ENCODE measurements at regions not wholly inside any gene's neighbourhood (a gene's known extent, or its start where the extent isn't known, plus 50 kb on each side); places are given as distances from the start of the nearest gene placed in this dataset.

GRCh38 chr13:26999499-26999898 lies 172.1 kb downstream of the USP12 start:
- H3K4me3 ChIP-seq (ENCODE audit: low read length in 2 of 2) = no peak overlapping the region
- H2AFZ ChIP-seq (ENCODE audit: low read length) = no peak overlapping the region
- H2BK120ac ChIP-seq (ENCODE audit: low read depth, low read length) = no peak overlapping the region
- no peak overlapping the region for H4K91ac ChIP-seq (ENCODE audit: low read depth, low read length, poor library complexity)
- H2BK15ac ChIP-seq (ENCODE audit: low read length) = no peak overlapping the region
- no peaks in the 10 kb centered on the region for H3K9me3 ChIP-seq (replicated peaks in 1 of 2; ENCODE audit: control insufficient read depth in 2 of 2, insufficient read depth in 1 of 2, low read depth in 1 of 2, low read length in 2 of 2)
- H3K36me3 ChIP-seq (replicated peaks in 1 of 2; ENCODE audit: control insufficient read depth in 2 of 2, insufficient read depth in 2 of 2, low read length in 2 of 2) = no peaks in the 10 kb centered on the region
- DNase-seq (ENCODE audit: low spot score) = no peak
- H3K27ac ChIP-seq (replicated peaks; ENCODE audit: low read length) = no peak overlapping the region
- H3K4ac ChIP-seq (ENCODE audit: low read length) = no peak overlapping the region
- WGBS, 2 donors (ENCODE audit: extremely low coverage in 2 of 2, insufficient read length in 2 of 2, insufficient replicate concordance in 1 of 2) = no CpG with 5 or more reads among the region's 7 CpGs
- H4K8ac ChIP-seq (ENCODE audit: low read depth, low read length) = no peak overlapping the region
- no peak overlapping the region for H2BK12ac ChIP-seq (ENCODE audit: low read length)
- H2BK5ac ChIP-seq (ENCODE audit: low read length) = no peak overlapping the region
- no peaks in the 10 kb centered on the region for H3K4me1 ChIP-seq (ENCODE audit: control insufficient read depth in 2 of 2, insufficient read depth in 1 of 2, low read depth in 1 of 2, low read length in 2 of 2)
- H3K79me1 ChIP-seq (ENCODE audit: low read depth, low read length) = no peaks in the 10 kb centered on the region
- H3K4me2 ChIP-seq (ENCODE audit: insufficient read depth, low read length, poor library complexity, severe bottlenecking) = no peak overlapping the region
- no peak overlapping the region for H3K14ac ChIP-seq (ENCODE audit: low read length)
- no peak overlapping the region for H3K9ac ChIP-seq (ENCODE audit: low read depth, low read length, poor library complexity)
- H2AK5ac ChIP-seq (ENCODE audit: low read depth, low read length) = no peak overlapping the region
- H3K23ac ChIP-seq (ENCODE audit: low read depth, low read length, poor library complexity) = no peak overlapping the region
- no peak overlapping the region for H3K18ac ChIP-seq (ENCODE audit: low read length)
- H3K27me3 ChIP-seq (ENCODE audit: control insufficient read depth in 3 of 3, insufficient read depth in 3 of 3, low read depth in 1 of 3, low read length in 3 of 3) = peaks cover 0 to 30% (median 0%) of the 10 kb centered on the region in 3 experiments

GRCh38 chr13:26998292-26998691 lies 173.3 kb downstream of the USP12 start:
- Histone ChIP-seq H3K27me3 (ENCODE audit: control insufficient read depth in 3 of 3, insufficient read depth in 3 of 3, low read depth in 1 of 3, low read length in 3 of 3) (peaks cover 0 to 23% (median 0%) of the 10 kb centered on the region in 3 experiments), H2BK5ac (ENCODE audit: low read length) (no peak overlapping the region), H4K8ac (ENCODE audit: low read depth, low read length) (no peak overlapping the region), H2AFZ (ENCODE audit: low read length) (no peak overlapping the region), H2BK15ac (ENCODE audit: low read length) (no peak overlapping the region), H3K23ac (ENCODE audit: low read depth, low read length, poor library complexity) (no peak overlapping the region), H2BK120ac (ENCODE audit: low read depth, low read length) (no peak overlapping the region), H3K4ac (ENCODE audit: low read length) (no peak overlapping the region), H3K27ac (replicated peaks; ENCODE audit: low read length) (no peak overlapping the region), H2BK12ac (ENCODE audit: low read length) (no peak overlapping the region), H3K36me3 (replicated peaks in 1 of 2; ENCODE audit: control insufficient read depth in 2 of 2, insufficient read depth in 2 of 2, low read length in 2 of 2) (no peaks in the 10 kb centered on the region), H3K9me3 (replicated peaks in 1 of 2; ENCODE audit: control insufficient read depth in 2 of 2, insufficient read depth in 1 of 2, low read depth in 1 of 2, low read length in 2 of 2) (no peaks in the 10 kb centered on the region), H3K9ac (ENCODE audit: low read depth, low read length, poor library complexity) (no peak overlapping the region), H3K79me1 (ENCODE audit: low read depth, low read length) (no peaks in the 10 kb centered on the region), H2AK5ac (ENCODE audit: low read depth, low read length) (no peak overlapping the region), H3K14ac (ENCODE audit: low read length) (no peak overlapping the region), H3K4me3 (ENCODE audit: low read length in 2 of 2) (no peak overlapping the region), H4K91ac (ENCODE audit: low read depth, low read length, poor library complexity) (no peak overlapping the region), H3K18ac (ENCODE audit: low read length) (peak overlapping the region; percentile 16), H3K4me2 (ENCODE audit: insufficient read depth, low read length, poor library complexity, severe bottlenecking) (no peak overlapping the region), H3K4me1 (ENCODE audit: control insufficient read depth in 2 of 2, insufficient read depth in 1 of 2, low read depth in 1 of 2, low read length in 2 of 2) (no peaks in the 10 kb centered on the region)
- DNase-seq (ENCODE audit: low spot score) = no peak
- no CpG with 5 or more reads among the region's 8 CpGs for WGBS, 2 donors (ENCODE audit: extremely low coverage in 2 of 2, insufficient read length in 2 of 2, insufficient replicate concordance in 1 of 2)

- Histone ChIP-seq H3K4me3 (ENCODE audit: low read length in 2 of 2) (no peak overlapping the region), H4K91ac (ENCODE audit: low read depth, low read length, poor library complexity) (no peak overlapping the region), H3K18ac (ENCODE audit: low read length) (no peak overlapping the region), H3K9ac (ENCODE audit: low read depth, low read length, poor library complexity) (no peak overlapping the region), H2BK5ac (ENCODE audit: low read length) (no peak overlapping the region), H3K9me3 (replicated peaks in 1 of 2; ENCODE audit: control insufficient read depth in 2 of 2, insufficient read depth in 1 of 2, low read depth in 1 of 2, low read length in 2 of 2) (no peaks in the 10 kb centered on the region), H2BK15ac (ENCODE audit: low read length) (no peak overlapping the region), H3K4me2 (ENCODE audit: insufficient read depth, low read length, poor library complexity, severe bottlenecking) (no peak overlapping the region), H3K4ac (ENCODE audit: low read length) (no peak overlapping the region), H3K23ac (ENCODE audit: low read depth, low read length, poor library complexity) (no peak overlapping the region), H3K4me1 (ENCODE audit: control insufficient read depth in 2 of 2, insufficient read depth in 1 of 2, low read depth in 1 of 2, low read length in 2 of 2) (no peaks in the 10 kb centered on the region), H3K36me3 (replicated peaks in 1 of 2; ENCODE audit: control insufficient read depth in 2 of 2, insufficient read depth in 2 of 2, low read length in 2 of 2) (no peaks in the 10 kb centered on the region), H2BK120ac (ENCODE audit: low read depth, low read length) (no peak overlapping the region), H3K27ac (replicated peaks; ENCODE audit: low read length) (no peak overlapping the region), H2BK12ac (ENCODE audit: low read length) (no peak overlapping the region), H2AFZ (ENCODE audit: low read length) (no peak overlapping the region), H3K27me3 (ENCODE audit: control insufficient read depth in 3 of 3, insufficient read depth in 3 of 3, low read depth in 1 of 3, low read length in 3 of 3) (peaks cover 0 to 20% (median 0%) of the 10 kb centered on the region in 3 experiments), H3K14ac (ENCODE audit: low read length) (no peak overlapping the region), H2AK5ac (ENCODE audit: low read depth, low read length) (no peak overlapping the region), H4K8ac (ENCODE audit: low read depth, low read length) (no peak overlapping the region), H3K79me1 (ENCODE audit: low read depth, low read length) (no peaks in the 10 kb centered on the region)
- no peak for DNase-seq (ENCODE audit: low spot score)
- no CpG with 5 or more reads among the region's 6 CpGs for WGBS, 2 donors (ENCODE audit: extremely low coverage in 2 of 2, insufficient read length in 2 of 2, insufficient replicate concordance in 1 of 2)
Measured at GRCh38 chr13:26996965-26997752, 174.5 kb downstream of the USP12 start.

GRCh38 chr13:26995159-26995558 lies 176.5 kb downstream of the USP12 start:
- Histone ChIP-seq H3K23ac (ENCODE audit: low read depth, low read length, poor library complexity) (no peak overlapping the region), H2AK5ac (ENCODE audit: low read depth, low read length) (no peak overlapping the region), H2BK12ac (ENCODE audit: low read length) (no peak overlapping the region), H2BK120ac (ENCODE audit: low read depth, low read length) (no peak overlapping the region), H3K4ac (ENCODE audit: low read length) (no peak overlapping the region), H3K4me3 (ENCODE audit: low read length in 2 of 2) (no peak overlapping the region), H2BK5ac (ENCODE audit: low read length) (no peak overlapping the region), H3K9me3 (replicated peaks in 1 of 2; ENCODE audit: control insufficient read depth in 2 of 2, insufficient read depth in 1 of 2, low read depth in 1 of 2, low read length in 2 of 2) (no peaks in the 10 kb centered on the region), H4K8ac (ENCODE audit: low read depth, low read length) (no peak overlapping the region), H3K79me1 (ENCODE audit: low read depth, low read length) (no peaks in the 10 kb centered on the region), H3K4me1 (ENCODE audit: control insufficient read depth in 2 of 2, insufficient read depth in 1 of 2, low read depth in 1 of 2, low read length in 2 of 2) (no peaks in the 10 kb centered on the region), H2BK15ac (ENCODE audit: low read length) (no peak overlapping the region), H3K27me3 (ENCODE audit: control insufficient read depth in 3 of 3, insufficient read depth in 3 of 3, low read depth in 1 of 3, low read length in 3 of 3) (peaks cover 0 to 8% (median 0%) of the 10 kb centered on the region in 3 experiments), H3K14ac (ENCODE audit: low read length) (no peak overlapping the region), H3K36me3 (replicated peaks in 1 of 2; ENCODE audit: control insufficient read depth in 2 of 2, insufficient read depth in 2 of 2, low read length in 2 of 2) (no peaks in the 10 kb centered on the region), H3K27ac (replicated peaks; ENCODE audit: low read length) (no peak overlapping the region), H3K9ac (ENCODE audit: low read depth, low read length, poor library complexity) (no peak overlapping the region), H4K91ac (ENCODE audit: low read depth, low read length, poor library complexity) (no peak overlapping the region), H3K18ac (ENCODE audit: low read length) (no peak overlapping the region), H3K4me2 (ENCODE audit: insufficient read depth, low read length, poor library complexity, severe bottlenecking) (no peak overlapping the region), H2AFZ (ENCODE audit: low read length) (no peak overlapping the region)
- no peak for DNase-seq (ENCODE audit: low spot score)
- WGBS, 2 donors (ENCODE audit: extremely low coverage in 2 of 2, insufficient read length in 2 of 2, insufficient replicate concordance in 1 of 2) = no CpG with 5 or more reads among the region's 3 CpGs

Measured in neuronal stem cell (in vitro differentiated cells).